Calu3 (cell line): ENCODE measurements at regions not wholly inside any gene's neighbourhood (a gene's known extent, or its start where the extent isn't known, plus 50 kb on each side); places are given as distances from the start of the nearest gene placed in this dataset.
"Not testable (repeated sequence)": the region's sequence is repeated elsewhere in the genome, so short reads cannot be mapped to it uniquely, and the experiment has no call there.

Source experiments
- BruUV-seq: library from RNA; stranded (reverse); fragments of 400-500 nt; replicated peaks from 2 replicates; lab custom pipeline; 2021; lab: Mats Ljungman, UMichigan
- CTCF ChIA-PET: fragments of 300-600 bp; sonication (Branson Sonifier 250); formaldehyde crosslinking; loops from one replicate; lab custom pipeline; 2022; ENCODE audit warnings: antibody characterized with exemption; lab: Charles Lee
- DNase-seq: peaks from one replicate; pipeline ENCODE4 v3.0.0; 2022
- H3K27ac Mint-ChIP-seq: one replicate; pipeline ENCODE4 v1.8.0; 2022; ENCODE audit warnings: mixed read lengths; ENCODE audit not compliant: unreplicated experiment
- H3K27me3 Mint-ChIP-seq: one replicate; pipeline ENCODE4 v1.8.0; 2022; ENCODE audit warnings: mixed read lengths; ENCODE audit not compliant: unreplicated experiment
- H3K36me3 Mint-ChIP-seq: one replicate; pipeline ENCODE4 v1.8.0; 2022; ENCODE audit warnings: mild to moderate bottlenecking, moderate library complexity, mixed read lengths; ENCODE audit not compliant: insufficient read depth, unreplicated experiment
- H3K4me1 Mint-ChIP-seq: one replicate; pipeline ENCODE4 v1.8.0; 2022; ENCODE audit warnings: mild to moderate bottlenecking, low read depth, mixed read lengths; ENCODE audit not compliant: unreplicated experiment
- H3K4me3 Mint-ChIP-seq: one replicate; pipeline ENCODE4 v1.8.0; 2022; ENCODE audit warnings: mild to moderate bottlenecking, low read depth, moderate library complexity, mixed read lengths; ENCODE audit not compliant: unreplicated experiment
- H3K9me3 Mint-ChIP-seq: one replicate; pipeline ENCODE4 v1.8.0; 2022; ENCODE audit warnings: low read depth, mixed read lengths; ENCODE audit not compliant: unreplicated experiment
- intact Hi-C: fragments of 100-400 bp; cut with micrococcal nuclease; formaldehyde crosslinking; loops from one replicate; pipeline ENCODE4 v1.10.0; 2022; ENCODE audit not compliant: unreplicated experiment
- TF ChIP-seq, protein P1 (sequence below): fragments of 200-600 bp; IDR thresholded peaks from one replicate; pipeline ENCODE4 v1.8.0; 2022; ENCODE audit warnings: antibody characterized with exemption; ENCODE audit not compliant: unreplicated experiment

GRCh38 chr22:49513358-49513851, 314.3 kb downstream of the BRD1 start:
- no peaks in the 10 kb centered on the region for H3K27me3 Mint-ChIP-seq
- no peak overlapping the region for H3K27ac Mint-ChIP-seq
- no peak for DNase-seq
- no peak overlapping the region for H3K4me3 Mint-ChIP-seq
- TF ChIP-seq, protein P1, sequence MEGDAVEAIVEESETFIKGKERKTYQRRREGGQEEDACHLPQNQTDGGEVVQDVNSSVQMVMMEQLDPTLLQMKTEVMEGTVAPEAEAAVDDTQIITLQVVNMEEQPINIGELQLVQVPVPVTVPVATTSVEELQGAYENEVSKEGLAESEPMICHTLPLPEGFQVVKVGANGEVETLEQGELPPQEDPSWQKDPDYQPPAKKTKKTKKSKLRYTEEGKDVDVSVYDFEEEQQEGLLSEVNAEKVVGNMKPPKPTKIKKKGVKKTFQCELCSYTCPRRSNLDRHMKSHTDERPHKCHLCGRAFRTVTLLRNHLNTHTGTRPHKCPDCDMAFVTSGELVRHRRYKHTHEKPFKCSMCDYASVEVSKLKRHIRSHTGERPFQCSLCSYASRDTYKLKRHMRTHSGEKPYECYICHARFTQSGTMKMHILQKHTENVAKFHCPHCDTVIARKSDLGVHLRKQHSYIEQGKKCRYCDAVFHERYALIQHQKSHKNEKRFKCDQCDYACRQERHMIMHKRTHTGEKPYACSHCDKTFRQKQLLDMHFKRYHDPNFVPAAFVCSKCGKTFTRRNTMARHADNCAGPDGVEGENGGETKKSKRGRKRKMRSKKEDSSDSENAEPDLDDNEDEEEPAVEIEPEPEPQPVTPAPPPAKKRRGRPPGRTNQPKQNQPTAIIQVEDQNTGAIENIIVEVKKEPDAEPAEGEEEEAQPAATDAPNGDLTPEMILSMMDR: no peak
- intact Hi-C loops: no loop called here
- H3K36me3 Mint-ChIP-seq: peaks cover 5% of the 10 kb centered on the region
- CTCF ChIA-PET: interaction anchor here (0.6 kb wide), 1 partner anchor 179 kb away, joined by 10 read pairs; no protein-coding TSS in a partner anchor
- peaks cover 10% of the 10 kb centered on the region for H3K9me3 Mint-ChIP-seq
- H3K4me1 Mint-ChIP-seq: no peaks in the 10 kb centered on the region
- no TSS peak for BruUV-seq

GRCh38 chr22:49512487-49513165, 315.0 kb downstream of the BRD1 start:
- TF ChIP-seq, protein P1: no peak
- Mint-ChIP-seq H3K27me3 (no peaks in the 10 kb centered on the region), H3K4me1 (no peaks in the 10 kb centered on the region), H3K4me3 (no peak overlapping the region), H3K9me3 (peaks cover 14% of the 10 kb centered on the region), H3K36me3 (peaks cover 5% of the 10 kb centered on the region), H3K27ac (no peak overlapping the region)
- BruUV-seq: no TSS peak
- intact Hi-C loops: no loop called here
- DNase-seq: no peak
- CTCF ChIA-PET: interaction anchor here (0.6 kb wide), 1 partner anchor 178 kb away, joined by 10 read pairs; no protein-coding TSS in a partner anchor

DNA sequence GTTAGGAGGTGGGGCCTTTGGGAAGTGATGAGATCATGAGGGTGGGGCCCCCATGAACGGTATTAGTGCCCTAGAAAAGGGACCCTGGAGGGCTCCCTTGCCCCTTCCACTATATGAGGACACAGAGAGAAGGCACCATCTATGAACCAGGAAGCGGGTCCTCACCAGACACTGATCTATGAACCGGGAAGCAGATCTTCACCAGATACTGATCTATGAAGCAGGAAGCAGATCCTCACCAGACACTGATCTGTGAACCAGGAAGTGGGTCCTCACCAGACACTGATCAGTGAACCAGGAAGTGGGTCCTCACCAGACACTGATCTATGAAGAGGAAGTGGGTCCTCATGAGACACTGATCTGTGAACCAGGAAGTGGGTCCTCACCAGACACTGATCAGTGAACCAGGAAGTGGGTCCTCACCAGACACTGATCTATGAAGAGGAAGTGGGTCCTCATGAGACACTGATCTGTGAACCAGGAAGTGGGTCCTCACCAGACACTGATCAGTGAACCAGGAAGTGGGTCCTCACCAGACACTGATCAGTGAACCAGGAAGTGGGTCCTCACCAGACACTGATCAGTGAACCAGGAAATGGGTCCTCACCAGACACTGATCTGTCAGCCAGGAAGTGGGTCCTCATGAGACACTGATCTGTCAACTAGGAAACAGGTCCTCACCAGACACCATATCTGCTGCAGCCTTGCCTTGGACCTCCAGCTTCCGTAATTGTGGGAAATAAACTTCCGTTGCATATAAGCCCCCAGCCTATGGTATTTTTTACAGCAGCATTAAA, 316.1 kb downstream of the BRD1 start:
- H3K27me3 Mint-ChIP-seq, CTCF ChIA-PET, H3K27ac Mint-ChIP-seq, H3K36me3 Mint-ChIP-seq, H3K4me1 Mint-ChIP-seq, DNase-seq, H3K4me3 Mint-ChIP-seq, BruUV-seq, intact Hi-C loops: not testable (repeated sequence)
- peaks cover 14% of the 10 kb centered on the region for H3K9me3 Mint-ChIP-seq

DNA sequence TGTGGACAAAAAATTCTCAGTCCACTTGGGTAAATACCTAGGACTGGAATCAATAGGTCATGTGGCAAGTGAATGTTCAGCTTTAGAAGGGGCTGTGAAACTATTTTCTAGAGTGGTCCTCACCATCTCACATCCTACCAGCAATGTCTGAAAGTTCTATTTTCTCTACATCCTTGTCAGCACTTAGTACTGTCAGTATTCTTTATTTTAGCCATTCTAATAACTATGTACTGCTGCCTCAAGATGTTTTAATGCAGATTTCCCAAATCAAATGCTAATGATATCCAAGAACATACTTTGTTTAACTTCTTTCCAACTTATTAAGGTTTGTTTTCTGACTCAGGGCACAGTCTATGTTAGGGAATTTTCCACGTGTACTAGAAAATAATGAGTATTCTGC, 317.0 kb downstream of the BRD1 start:
- CTCF ChIA-PET: no interaction called here
- no peak overlapping the region for H3K4me3 Mint-ChIP-seq
- H3K27me3 Mint-ChIP-seq: no peaks in the 10 kb centered on the region
- DNase-seq: no peak
- no TSS peak for BruUV-seq
- intact Hi-C loops: no loop called here
- H3K27ac Mint-ChIP-seq: no peak overlapping the region
- H3K36me3 Mint-ChIP-seq: peaks cover 5% of the 10 kb centered on the region
- H3K4me1 Mint-ChIP-seq: no peaks in the 10 kb centered on the region
- peaks cover 12% of the 10 kb centered on the region for H3K9me3 Mint-ChIP-seq
- TF ChIP-seq, protein P1: no peak
